SK-N-SH treated with all-trans-retinoic acid at 6 μM for 48 hours (cell line): ENCODE measurements at regions not wholly inside any gene's neighbourhood (a gene's known extent, or its start where the extent isn't known, plus 50 kb on each side); places are given as distances from the start of the nearest gene placed in this dataset.

Experiments used
- ARNTL ChIP-seq: fragments of 450-650 bp; formaldehyde crosslinking; IDR thresholded peaks from 2 replicates; pipeline ENCODE4 v1.5.0; 2020; ENCODE audit warnings: low read depth, mild to moderate bottlenecking, moderate library complexity, borderline replicate concordance
- BACH2 ChIP-seq: fragments of 250-450 bp; sonication (Bioruptor Pico); IDR thresholded peaks from 2 replicates; pipeline ENCODE4 v1.9.0; 2021; ENCODE audit warnings: mild to moderate bottlenecking, borderline replicate concordance
- CREB5 ChIP-seq: fragments of 250-450 bp; sonication (Bioruptor Pico); IDR thresholded peaks from 2 replicates; pipeline ENCODE4 v1.5.1; 2020; ENCODE audit warnings: low read depth, mild to moderate bottlenecking, moderate library complexity
- ESRRG ChIP-seq: fragments of 250-450 bp; sonication (Bioruptor Pico); IDR thresholded peaks from 2 replicates; pipeline ENCODE4 v1.6.1; 2021; ENCODE audit warnings: mild to moderate bottlenecking
- GLIS3 ChIP-seq: fragments of 250-450 bp; sonication (Bioruptor Pico); IDR thresholded peaks from 2 replicates; pipeline ENCODE4 v1.5.0; 2020; ENCODE audit warnings: mild to moderate bottlenecking, moderate library complexity
- ISL1 ChIP-seq: fragments of 250-450 bp; sonication (Bioruptor Pico); IDR thresholded peaks from 2 replicates; pipeline ENCODE4 v2.1.2; 2022; ENCODE audit warnings: mild to moderate bottlenecking, moderate library complexity
- PPARA ChIP-seq: fragments of 250-450 bp; sonication (Bioruptor Pico); IDR thresholded peaks from 2 replicates; pipeline ENCODE4 v1.5.0; 2020; ENCODE audit warnings: mild to moderate bottlenecking, borderline replicate concordance
- RARB ChIP-seq: fragments of 250-450 bp; sonication (Bioruptor Pico); IDR thresholded peaks from 2 replicates; pipeline ENCODE4 v1.8.0; 2021; ENCODE audit warnings: mild to moderate bottlenecking, moderate library complexity
- TCF4 ChIP-seq: fragments of 250-450 bp; sonication (Bioruptor Pico); IDR thresholded peaks from 2 replicates; pipeline ENCODE4 v1.8.0; 2021; ENCODE audit warnings: mild to moderate bottlenecking, moderate library complexity, borderline replicate concordance
- TOX ChIP-seq: fragments of 250-450 bp; sonication (Bioruptor Pico); IDR thresholded peaks from 2 replicates; pipeline ENCODE4 v1.8.0; 2021; ENCODE audit warnings: mild to moderate bottlenecking, moderate library complexity, borderline replicate concordance
- ZFP3 ChIP-seq: fragments of 250-450 bp; sonication (Bioruptor Pico); IDR thresholded peaks from 2 replicates; pipeline ENCODE4 v1.5.0; 2020; ENCODE audit warnings: mild to moderate bottlenecking, moderate library complexity
- ZFP30 ChIP-seq: fragments of 450-650 bp; formaldehyde crosslinking; IDR thresholded peaks from 2 replicates; pipeline ENCODE4 v1.5.0; 2022; ENCODE audit warnings: mild to moderate bottlenecking, moderate library complexity
- ZNF70 ChIP-seq: fragments of 450-650 bp; formaldehyde crosslinking; IDR thresholded peaks from 2 replicates; pipeline ENCODE4 v1.5.0; 2020; ENCODE audit warnings: mild to moderate bottlenecking, moderate library complexity
- TF ChIP-seq, protein P1 (sequence below): fragments of 250-450 bp; sonication (Bioruptor Pico); IDR thresholded peaks from 2 replicates; pipeline ENCODE4 v1.8.0; 2020; ENCODE audit warnings: mild to moderate bottlenecking, moderate library complexity, borderline replicate concordance

DNA sequence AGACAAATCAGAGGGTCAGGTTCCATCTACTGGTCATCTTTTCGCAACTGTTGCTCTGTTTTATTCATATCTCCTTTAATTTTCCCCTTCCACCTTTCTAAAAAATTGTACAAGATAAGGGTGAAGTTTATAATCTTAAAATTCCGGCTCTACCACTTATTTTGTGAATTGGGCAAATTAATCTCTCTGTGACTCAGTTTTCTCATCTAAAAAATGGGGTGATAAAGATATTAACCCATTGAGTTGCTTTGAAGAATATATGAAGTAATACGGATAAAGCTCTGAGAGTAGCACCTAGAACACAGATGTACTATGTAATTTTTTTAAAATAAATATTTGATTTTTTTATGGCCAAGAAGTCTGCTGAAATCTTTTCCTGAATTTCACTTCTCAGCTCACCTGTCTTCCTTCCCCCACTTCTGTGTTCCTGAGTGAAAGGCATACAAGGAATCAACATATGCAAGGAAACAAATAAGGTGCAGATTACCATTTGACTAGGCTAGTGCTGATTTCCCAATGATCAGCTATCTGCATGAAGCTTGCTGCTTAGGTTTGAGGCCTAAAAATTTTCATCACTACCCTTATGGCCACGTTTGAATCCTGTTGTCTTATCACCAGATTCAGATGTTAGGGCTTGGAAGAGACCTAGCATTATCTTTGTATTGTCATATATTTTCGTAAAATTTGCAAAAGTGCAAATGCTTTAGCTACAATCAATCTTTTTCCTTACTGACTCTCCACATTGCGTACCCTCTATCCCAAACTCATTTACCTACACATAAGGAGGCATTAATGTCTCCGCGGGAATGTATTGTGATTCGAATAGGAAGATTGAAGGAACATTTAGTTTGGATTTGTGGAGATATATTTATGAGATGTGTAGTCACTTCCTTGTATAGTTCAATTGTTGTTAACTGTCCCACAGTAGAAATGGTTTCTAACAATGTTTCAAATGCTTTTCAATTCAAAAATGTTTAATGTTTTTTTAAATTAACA is 718.3 kb upstream of the PTBP2 start:
- TF ChIP-seq ZNF70 (CRISPR knock-in tag) (no peak), CREB5 (CRISPR knock-in tag) (no peak), ZFP3 (no peak), ZFP30 (CRISPR knock-in tag) (no peak), TOX (CRISPR knock-in tag) (no peak), ARNTL (CRISPR knock-in tag) (no peak), ISL1 (CRISPR knock-in tag) (no peak), ESRRG (CRISPR knock-in tag) (no peak), BACH2 (CRISPR knock-in tag) (no peak), GLIS3 (CRISPR knock-in tag) (no peak), TCF4 (no peak), RARB (no peak), PPARA (CRISPR knock-in tag) (no peak)
- TF ChIP-seq, protein P1, sequence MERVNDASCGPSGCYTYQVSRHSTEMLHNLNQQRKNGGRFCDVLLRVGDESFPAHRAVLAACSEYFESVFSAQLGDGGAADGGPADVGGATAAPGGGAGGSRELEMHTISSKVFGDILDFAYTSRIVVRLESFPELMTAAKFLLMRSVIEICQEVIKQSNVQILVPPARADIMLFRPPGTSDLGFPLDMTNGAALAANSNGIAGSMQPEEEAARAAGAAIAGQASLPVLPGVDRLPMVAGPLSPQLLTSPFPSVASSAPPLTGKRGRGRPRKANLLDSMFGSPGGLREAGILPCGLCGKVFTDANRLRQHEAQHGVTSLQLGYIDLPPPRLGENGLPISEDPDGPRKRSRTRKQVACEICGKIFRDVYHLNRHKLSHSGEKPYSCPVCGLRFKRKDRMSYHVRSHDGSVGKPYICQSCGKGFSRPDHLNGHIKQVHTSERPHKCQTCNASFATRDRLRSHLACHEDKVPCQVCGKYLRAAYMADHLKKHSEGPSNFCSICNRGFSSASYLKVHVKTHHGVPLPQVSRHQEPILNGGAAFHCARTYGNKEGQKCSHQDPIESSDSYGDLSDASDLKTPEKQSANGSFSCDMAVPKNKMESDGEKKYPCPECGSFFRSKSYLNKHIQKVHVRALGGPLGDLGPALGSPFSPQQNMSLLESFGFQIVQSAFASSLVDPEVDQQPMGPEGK (CRISPR knock-in tag) = no peak
